GM10248 (cell line): ENCODE measurements at regions not wholly inside any gene's neighbourhood (a gene's known extent, or its start where the extent isn't known, plus 50 kb on each side); places are given as distances from the start of the nearest gene placed in this dataset.

Source experiments
- CTCF ChIA-PET: fragments of 300-600 bp; sonication (Branson Sonifier 250); formaldehyde crosslinking; extraction: SDS; loops from one replicate; lab custom pipeline; 2021; ENCODE audit warnings: antibody characterized with exemption; lab: Yijun Ruan, JAX
- POLR2A ChIA-PET: fragments of 350-650 bp; sonication (Branson Sonifier 250); formaldehyde crosslinking; extraction: SDS; loops from one replicate; lab custom pipeline; 2020; ENCODE audit warnings: antibody characterized with exemption; lab: Yijun Ruan, JAX
- DNase-seq: peaks from one replicate; pipeline ENCODE4 v3.0.0; 2012; ENCODE audit errors: extremely low spot score
- TF ChIP-seq, protein P1 (sequence below): IDR thresholded peaks from 2 replicates; pipeline ENCODE4 v1.5.1; 2012; ENCODE audit warnings: mild to moderate bottlenecking, low read depth; ENCODE audit errors: extremely low read depth, missing control alignments, control extremely low read depth

DNA sequence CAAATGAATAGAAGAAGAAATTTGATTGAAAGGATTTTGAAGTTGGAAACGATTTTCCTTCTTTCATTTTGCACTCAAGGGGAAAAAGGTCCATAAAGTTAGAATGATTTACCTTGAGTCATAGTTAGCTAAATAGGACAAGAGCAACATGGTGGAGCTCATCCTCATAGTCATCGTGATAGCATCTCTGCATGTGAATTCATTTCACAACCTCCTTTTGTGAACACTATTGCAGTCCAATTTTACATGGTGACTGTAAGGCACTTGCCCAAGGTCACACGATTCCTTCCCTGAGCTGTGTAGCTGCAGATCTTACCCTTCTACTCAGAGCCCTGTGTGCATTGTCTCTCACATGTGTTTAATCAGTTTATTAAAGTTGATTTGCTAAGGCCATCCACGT lies 359.8 kb upstream of the C2CD4B start:
- no peak for DNase-seq
- TF ChIP-seq, protein P1, sequence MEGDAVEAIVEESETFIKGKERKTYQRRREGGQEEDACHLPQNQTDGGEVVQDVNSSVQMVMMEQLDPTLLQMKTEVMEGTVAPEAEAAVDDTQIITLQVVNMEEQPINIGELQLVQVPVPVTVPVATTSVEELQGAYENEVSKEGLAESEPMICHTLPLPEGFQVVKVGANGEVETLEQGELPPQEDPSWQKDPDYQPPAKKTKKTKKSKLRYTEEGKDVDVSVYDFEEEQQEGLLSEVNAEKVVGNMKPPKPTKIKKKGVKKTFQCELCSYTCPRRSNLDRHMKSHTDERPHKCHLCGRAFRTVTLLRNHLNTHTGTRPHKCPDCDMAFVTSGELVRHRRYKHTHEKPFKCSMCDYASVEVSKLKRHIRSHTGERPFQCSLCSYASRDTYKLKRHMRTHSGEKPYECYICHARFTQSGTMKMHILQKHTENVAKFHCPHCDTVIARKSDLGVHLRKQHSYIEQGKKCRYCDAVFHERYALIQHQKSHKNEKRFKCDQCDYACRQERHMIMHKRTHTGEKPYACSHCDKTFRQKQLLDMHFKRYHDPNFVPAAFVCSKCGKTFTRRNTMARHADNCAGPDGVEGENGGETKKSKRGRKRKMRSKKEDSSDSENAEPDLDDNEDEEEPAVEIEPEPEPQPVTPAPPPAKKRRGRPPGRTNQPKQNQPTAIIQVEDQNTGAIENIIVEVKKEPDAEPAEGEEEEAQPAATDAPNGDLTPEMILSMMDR, result no peak
- ChIA-PET CTCF (no interaction called here), POLR2A (no interaction called here)

DNA sequence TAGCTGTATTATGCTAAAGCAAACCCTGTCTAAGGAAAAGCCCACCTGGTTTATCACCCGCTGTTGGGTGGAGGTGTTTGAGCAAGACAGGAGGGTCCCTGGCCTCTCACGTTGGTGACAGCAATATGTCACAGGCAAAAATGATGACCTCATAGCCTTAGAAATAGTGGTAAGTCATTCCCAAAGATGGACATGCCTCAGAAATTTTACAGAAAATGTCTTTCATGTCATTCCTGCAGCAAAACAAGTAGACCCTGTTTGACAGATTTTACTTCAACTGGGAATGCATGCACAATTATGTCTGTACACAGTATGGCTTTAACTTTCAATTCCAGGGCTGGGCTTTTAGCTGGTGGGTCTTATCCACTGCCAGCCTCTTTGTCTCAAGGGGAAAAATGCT lies 362.3 kb upstream of the C2CD4B start:
- CTCF ChIA-PET, result interaction anchor here (1.4 kb wide), 1 partner anchor 18 kb away, joined by 3 read pairs; no protein-coding TSS in a partner anchor
- DNase-seq, result no peak
- POLR2A ChIA-PET, result no interaction called here
- TF ChIP-seq, protein P1, result no peak

DNA sequence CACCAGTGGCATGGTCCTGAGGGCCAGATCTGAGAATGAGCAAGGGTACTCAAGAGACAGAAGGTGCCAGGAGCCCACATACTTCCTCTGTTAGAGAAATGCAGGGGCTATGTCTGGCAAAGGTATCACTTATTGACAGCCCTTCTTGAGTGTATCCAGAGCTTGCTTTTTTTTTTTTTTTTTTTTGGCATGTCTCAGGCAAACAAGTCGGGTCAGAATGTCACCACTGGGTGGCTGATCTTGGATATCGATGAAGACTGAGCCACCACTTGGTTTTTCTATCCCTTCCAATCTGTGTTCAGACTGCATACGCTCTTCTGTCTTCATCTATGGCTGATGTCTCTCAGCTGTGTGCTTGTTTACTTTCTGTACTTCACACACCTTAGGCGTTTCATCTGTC lies 363.4 kb upstream of the C2CD4B start:
- DNase-seq, result no peak
- POLR2A ChIA-PET, result no interaction called here
- CTCF ChIA-PET, result no interaction called here
- TF ChIP-seq, protein P1, result no peak

DNA sequence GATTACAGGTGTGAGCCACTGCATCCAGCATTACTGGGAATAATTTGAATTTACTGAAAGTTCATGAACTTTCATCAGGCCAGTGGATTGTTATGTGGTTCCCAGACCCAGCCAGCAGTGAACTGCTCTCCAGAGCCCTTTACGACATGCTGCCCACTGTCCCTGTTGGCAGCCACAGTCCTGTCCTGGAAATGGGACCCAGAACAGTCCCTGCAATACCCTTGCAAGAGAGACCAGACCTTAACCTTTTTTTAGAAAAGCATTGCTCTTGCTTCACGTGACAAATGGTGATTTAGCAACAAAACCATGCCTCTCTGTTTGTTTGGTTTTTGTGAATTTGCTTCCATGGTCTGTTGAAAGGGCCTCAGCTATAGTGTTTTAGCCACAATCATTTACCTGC lies 367.3 kb upstream of the C2CD4B start:
- DNase-seq, result no peak
- ChIA-PET POLR2A (no interaction called here), CTCF (interaction anchor here (1.2 kb wide), 1 partner anchor 19 kb away, joined by 3 read pairs; no protein-coding TSS in a partner anchor)
- TF ChIP-seq, protein P1, result no peak

DNA sequence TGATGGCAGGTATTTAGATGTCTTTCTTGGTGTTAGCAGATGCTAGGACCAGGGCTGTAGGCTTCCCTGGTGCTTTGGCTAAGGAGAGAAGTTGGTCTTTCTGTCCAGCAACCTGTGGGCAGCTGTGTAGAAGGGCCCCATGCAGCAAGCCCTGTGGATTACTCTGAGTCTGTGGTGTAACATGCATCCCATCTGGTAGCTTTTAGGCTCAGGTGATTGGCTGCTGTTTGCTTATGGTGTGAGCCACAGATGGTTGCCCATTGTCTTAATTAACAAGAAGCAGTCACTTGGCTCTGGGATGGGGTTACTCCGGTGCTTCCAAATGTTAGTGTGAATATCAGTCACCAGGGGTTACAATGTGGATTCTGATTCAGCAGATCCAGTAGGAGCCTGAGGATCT lies 368.6 kb upstream of the C2CD4B start:
- TF ChIP-seq, protein P1, result no peak
- no peak for DNase-seq
- POLR2A ChIA-PET, result no interaction called here
- CTCF ChIA-PET, result interaction anchor here (0.8 to 1.4 kb wide), 2 partner anchors 8 to 14 kb away, joined by 3 read pairs; no protein-coding TSS in a partner anchor

DNA sequence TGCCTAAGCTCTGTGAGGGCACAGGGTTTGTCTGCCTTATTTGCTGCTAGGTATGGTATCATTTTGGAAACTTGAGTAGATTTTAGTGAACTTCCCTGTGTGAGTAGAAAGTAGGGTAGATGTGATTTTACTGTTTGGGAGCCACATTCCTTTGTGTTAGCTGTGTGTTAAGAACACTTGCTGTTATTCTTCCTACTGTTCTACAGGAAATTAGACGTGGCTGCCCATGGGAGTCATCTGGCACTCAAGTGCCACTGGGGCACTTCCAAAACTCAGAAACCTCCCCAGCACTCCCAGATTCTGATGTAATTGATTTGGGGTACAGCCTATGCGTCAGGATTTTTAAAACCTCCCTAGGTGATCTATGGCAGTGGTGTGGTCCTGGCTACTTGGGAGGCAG lies 369.9 kb upstream of the C2CD4B start:
- TF ChIP-seq, protein P1, result no peak
- DNase-seq, result no peak
- ChIA-PET CTCF (interaction anchor here (1.1 to 1.4 kb wide), 2 partner anchors 9 to 15 kb away, joined by 3 to 4 read pairs; no protein-coding TSS in a partner anchor), POLR2A (no interaction called here)
